Stimulated activated CD4-positive, alpha-beta T cell treated with anti-CD3 and anti-CD28 coated beads, Interleukin-1b, Interleukin-23, amount 100 ng/mL, for 4 hours (primary cell): ENCODE measurements at regions not wholly inside any gene's neighbourhood (a gene's known extent, or its start where the extent isn't known, plus 50 kb on each side); places are given as distances from the start of the nearest gene placed in this dataset.
A peak's percentile ranks its signal among the peaks of the same experiment; 100 is the strongest.

ENCODE experiments used
- DNase-seq, 2 donors: peaks; one replicate each; pipeline ENCODE4 v3.0.0-alpha.2; 2020; ENCODE audit warnings: low read depth in 2 of 2

- DNase-seq = no peak
Measured at GRCh38 chr11:95717314-95717713, 72.3 kb downstream of the FAM76B start.

GRCh38 chr11:95716266-95716665 is 73.3 kb downstream of the FAM76B start:
- no peak for DNase-seq

GRCh38 chr11:95715777-95716241 is 73.8 kb downstream of the FAM76B start:
- peak in 1 of 2 donors; percentile 38 for DNase-seq

- no peak for DNase-seq
Measured at GRCh38 chr11:95714843-95715776, 74.5 kb downstream of the FAM76B start.

GRCh38 chr11:95713428-95713827 is 76.2 kb downstream of the FAM76B start:
- no peak for DNase-seq

- no peak for DNase-seq
Measured at GRCh38 chr11:95711945-95712221, 77.7 kb downstream of the FAM76B start.

- no peak for DNase-seq
Measured at GRCh38 chr11:95711162-95711944, 78.2 kb downstream of the FAM76B start.

- no peak for DNase-seq
Measured at GRCh38 chr11:95708681-95709080, 80.9 kb downstream of the FAM76B start.

GRCh38 chr11:95706974-95707387 is 82.6 kb downstream of the FAM76B start:
- DNase-seq = no peak

GRCh38 chr11:95705485-95706124 is 84.0 kb downstream of the FAM76B start:
- DNase-seq = peak; percentile 61 to 90

GRCh38 chr11:95704865-95705264 is 84.7 kb downstream of the FAM76B start:
- no peak for DNase-seq

GRCh38 chr11:95703049-95703448 is 86.5 kb downstream of the FAM76B start:
- DNase-seq = no peak

- no peak for DNase-seq
Measured at GRCh38 chr11:95702526-95702925, 87.1 kb downstream of the FAM76B start.

GRCh38 chr11:95700471-95700817 is 89.1 kb downstream of the FAM76B start:
- DNase-seq = no peak

- DNase-seq = no peak
Measured at GRCh38 chr11:95699631-95700470, 89.7 kb downstream of the FAM76B start.

GRCh38 chr11:95698676-95699557 is 90.7 kb downstream of the FAM76B start:
- DNase-seq = no peak

GRCh38 chr11:95697614-95698408 is 91.8 kb downstream of the FAM76B start:
- no peak for DNase-seq

GRCh38 chr11:95695181-95695580 is 94.4 kb downstream of the FAM76B start:
- DNase-seq = no peak

- DNase-seq = no peak
Measured at GRCh38 chr11:95693298-95693697, 96.3 kb downstream of the FAM76B start.
